AG09319 (cell line): ENCODE measurements at regions not wholly inside any gene's neighbourhood (a gene's known extent, or its start where the extent isn't known, plus 50 kb on each side); places are given as distances from the start of the nearest gene placed in this dataset.

Experiments used
- DNase-seq: peaks from one replicate; pipeline ENCODE4 v3.0.0-alpha.2; 2010; ENCODE audit warnings: low read depth; ENCODE audit errors: extremely low read depth
- TF ChIP-seq, protein P1 (sequence below): IDR thresholded peaks from 2 replicates; pipeline ENCODE4 v1.5.1; 2011; ENCODE audit warnings: low read depth, mild to moderate bottlenecking, inconsistent platforms, low read length, moderate library complexity

DNA sequence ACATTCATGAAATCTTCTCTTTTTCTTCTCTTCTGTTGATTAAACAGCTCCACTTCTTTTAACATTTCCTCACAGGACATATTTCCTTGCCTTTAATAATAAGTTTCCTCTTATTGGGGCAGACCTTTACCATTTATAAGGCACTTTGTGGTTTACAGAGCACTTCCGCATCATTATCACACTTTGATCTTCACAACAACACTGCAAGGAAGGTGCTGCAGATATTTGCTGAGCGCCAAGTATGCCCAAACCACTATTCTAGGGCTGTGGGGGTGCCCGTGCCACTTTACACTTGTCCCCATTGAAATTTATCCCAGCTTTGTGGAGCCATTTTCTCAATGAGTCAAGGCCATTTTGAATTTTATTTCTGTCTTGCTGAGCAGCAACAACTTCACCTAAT is 246.6 kb downstream of the SS18 start:
- DNase-seq, result no peak

DNA sequence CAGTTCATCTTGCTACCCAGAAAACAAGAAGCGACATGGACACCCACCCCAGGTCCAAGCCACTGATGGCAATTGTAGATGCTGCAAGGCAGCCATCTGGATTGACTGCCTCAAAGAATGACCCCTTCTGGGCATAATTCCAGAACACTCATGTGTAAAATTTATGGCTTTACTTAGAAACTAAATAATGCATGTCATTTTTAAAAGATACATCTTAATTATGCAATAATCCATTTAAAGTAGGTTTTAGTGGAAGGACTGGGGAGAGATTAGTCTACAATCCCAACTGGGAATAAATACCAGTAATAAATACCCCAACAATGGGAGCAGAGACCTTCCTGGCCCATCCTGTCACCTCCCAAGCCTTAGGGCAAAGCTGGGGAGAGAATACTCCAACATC is 247.7 kb downstream of the SS18 start:
- TF ChIP-seq, protein P1, sequence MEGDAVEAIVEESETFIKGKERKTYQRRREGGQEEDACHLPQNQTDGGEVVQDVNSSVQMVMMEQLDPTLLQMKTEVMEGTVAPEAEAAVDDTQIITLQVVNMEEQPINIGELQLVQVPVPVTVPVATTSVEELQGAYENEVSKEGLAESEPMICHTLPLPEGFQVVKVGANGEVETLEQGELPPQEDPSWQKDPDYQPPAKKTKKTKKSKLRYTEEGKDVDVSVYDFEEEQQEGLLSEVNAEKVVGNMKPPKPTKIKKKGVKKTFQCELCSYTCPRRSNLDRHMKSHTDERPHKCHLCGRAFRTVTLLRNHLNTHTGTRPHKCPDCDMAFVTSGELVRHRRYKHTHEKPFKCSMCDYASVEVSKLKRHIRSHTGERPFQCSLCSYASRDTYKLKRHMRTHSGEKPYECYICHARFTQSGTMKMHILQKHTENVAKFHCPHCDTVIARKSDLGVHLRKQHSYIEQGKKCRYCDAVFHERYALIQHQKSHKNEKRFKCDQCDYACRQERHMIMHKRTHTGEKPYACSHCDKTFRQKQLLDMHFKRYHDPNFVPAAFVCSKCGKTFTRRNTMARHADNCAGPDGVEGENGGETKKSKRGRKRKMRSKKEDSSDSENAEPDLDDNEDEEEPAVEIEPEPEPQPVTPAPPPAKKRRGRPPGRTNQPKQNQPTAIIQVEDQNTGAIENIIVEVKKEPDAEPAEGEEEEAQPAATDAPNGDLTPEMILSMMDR, result no peak
- DNase-seq, result no peak

More for the DNA sequence above, 246.6 kb downstream of the SS18 start:
- TF ChIP-seq, protein P1, result no peak

GRCh38 chr18:25834061-25834460 is 256.4 kb downstream of the SS18 start:
- TF ChIP-seq, protein P1, result no peak
- no peak for DNase-seq

- TF ChIP-seq, protein P1, result peak; percentile 94
- DNase-seq, result peak; percentile 39
These were observed 258.3 kb downstream of the SS18 start for GRCh38 chr18:25832001-25832604.

DNA sequence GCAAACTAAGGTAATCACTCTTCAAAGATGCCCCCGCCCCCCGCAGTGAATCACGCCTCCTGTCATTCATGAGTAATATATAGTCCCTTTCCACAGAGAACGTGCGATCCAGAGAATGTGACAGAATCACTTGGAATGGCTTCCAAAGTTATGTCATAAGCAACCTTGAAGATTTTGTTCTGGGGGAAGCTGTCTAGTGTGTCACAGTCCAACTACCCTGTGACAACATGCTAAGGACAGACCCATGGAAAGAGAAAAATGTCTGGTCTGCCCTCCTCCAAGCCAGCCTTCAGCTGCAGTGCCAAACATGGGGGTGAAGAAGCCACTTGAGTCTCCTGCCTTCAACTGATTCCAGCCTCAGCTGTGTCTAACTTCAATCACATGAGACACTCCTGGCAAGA is 259.1 kb downstream of the SS18 start:
- TF ChIP-seq, protein P1, result no peak
- DNase-seq, result no peak

GRCh38 chr18:25830787-25831186 is 259.6 kb downstream of the SS18 start:
- TF ChIP-seq, protein P1, result no peak
- peak; percentile 36 for DNase-seq

GRCh38 chr18:25827961-25828561 is 262.4 kb downstream of the SS18 start:
- TF ChIP-seq, protein P1, result no peak
- DNase-seq, result no peak
